ENCODE measurements at regions not wholly inside any gene's neighbourhood (a gene's known extent, or its start where the extent isn't known, plus 50 kb on each side); places are given as distances from the start of the nearest gene placed in this dataset.

GRCh38 chr4:127080141-127080540 is 552.6 kb upstream of the INTU start:
- TF ChIP-seq GATA2 (IDR thresholded peaks at IDR 0.05; ENCODE audit: low read depth, low read length): no peak
- TF ChIP-seq GATA3 (IDR thresholded peaks at IDR 0.05; ENCODE audit: low read depth, low read length): no peak

GRCh38 chr4:127081041-127081440 is 551.7 kb upstream of the INTU start:
- no peak for TF ChIP-seq GATA2 (IDR thresholded peaks at IDR 0.05; ENCODE audit: low read depth, low read length)

GRCh38 chr4:127082986-127083385 is 549.8 kb upstream of the INTU start:
- TF ChIP-seq GATA2 (IDR thresholded peaks at IDR 0.05; ENCODE audit: low read depth, low read length) (no peak), GATA3 (IDR thresholded peaks at IDR 0.05; ENCODE audit: low read depth, low read length) (no peak)

- TF ChIP-seq GATA3 (IDR thresholded peaks at IDR 0.05; ENCODE audit: low read depth, low read length): no peak
- no peak for TF ChIP-seq GATA2 (IDR thresholded peaks at IDR 0.05; ENCODE audit: low read depth, low read length)
These were observed 548.1 kb upstream of the INTU start for GRCh38 chr4:127084666-127085065.

- TF ChIP-seq GATA3 (IDR thresholded peaks at IDR 0.05; ENCODE audit: low read depth, low read length) (no peak), GATA2 (IDR thresholded peaks at IDR 0.05; ENCODE audit: low read depth, low read length) (no peak)
These were observed 535.7 kb upstream of the INTU start for GRCh38 chr4:127097061-127097460.

GRCh38 chr4:127102361-127102760 is 530.4 kb upstream of the INTU start:
- TF ChIP-seq GATA2 (IDR thresholded peaks at IDR 0.05; ENCODE audit: low read depth, low read length) (no peak), GATA3 (IDR thresholded peaks at IDR 0.05; ENCODE audit: low read depth, low read length) (no peak)

GRCh38 chr4:127103681-127104115 is 529.1 kb upstream of the INTU start:
- TF ChIP-seq GATA2 (IDR thresholded peaks at IDR 0.05; ENCODE audit: low read depth, low read length) (no peak), GATA3 (IDR thresholded peaks at IDR 0.05; ENCODE audit: low read depth, low read length) (no peak)

- no peak for TF ChIP-seq GATA3 (IDR thresholded peaks at IDR 0.05; ENCODE audit: low read depth, low read length)
- TF ChIP-seq GATA2 (IDR thresholded peaks at IDR 0.05; ENCODE audit: low read depth, low read length): no peak
These were observed 518.9 kb upstream of the INTU start for GRCh38 chr4:127113844-127114362.

GRCh38 chr4:127118681-127119080 is 514.1 kb upstream of the INTU start:
- TF ChIP-seq GATA2 (IDR thresholded peaks at IDR 0.05; ENCODE audit: low read depth, low read length): no peak
- TF ChIP-seq GATA3 (IDR thresholded peaks at IDR 0.05; ENCODE audit: low read depth, low read length): no peak

- TF ChIP-seq GATA3 (IDR thresholded peaks at IDR 0.05; ENCODE audit: low read depth, low read length) (no peak), GATA2 (IDR thresholded peaks at IDR 0.05; ENCODE audit: low read depth, low read length) (no peak)
These were observed 512.2 kb upstream of the INTU start for GRCh38 chr4:127120441-127121090.

- no peak for TF ChIP-seq GATA3 (IDR thresholded peaks at IDR 0.05; ENCODE audit: low read depth, low read length)
- no peak for TF ChIP-seq GATA2 (IDR thresholded peaks at IDR 0.05; ENCODE audit: low read depth, low read length)
These were observed 507.8 kb upstream of the INTU start for GRCh38 chr4:127124919-127125318.

GRCh38 chr4:127126718-127127117 is 506.0 kb upstream of the INTU start:
- TF ChIP-seq GATA3 (IDR thresholded peaks at IDR 0.05; ENCODE audit: low read depth, low read length) (no peak), GATA2 (IDR thresholded peaks at IDR 0.05; ENCODE audit: low read depth, low read length) (no peak)

GRCh38 chr4:127131527-127131926 is 501.2 kb upstream of the INTU start:
- TF ChIP-seq GATA2 (IDR thresholded peaks at IDR 0.05; ENCODE audit: low read depth, low read length) (no peak), GATA3 (IDR thresholded peaks at IDR 0.05; ENCODE audit: low read depth, low read length) (no peak)

- TF ChIP-seq GATA2 (IDR thresholded peaks at IDR 0.05; ENCODE audit: low read depth, low read length) (no peak), GATA3 (IDR thresholded peaks at IDR 0.05; ENCODE audit: low read depth, low read length) (no peak)
These were observed 498.3 kb upstream of the INTU start for GRCh38 chr4:127134490-127134889.

- TF ChIP-seq GATA3 (IDR thresholded peaks at IDR 0.05; ENCODE audit: low read depth, low read length): no peak
- TF ChIP-seq GATA2 (IDR thresholded peaks at IDR 0.05; ENCODE audit: low read depth, low read length): no peak
These were observed 494.2 kb upstream of the INTU start for GRCh38 chr4:127138586-127138985.

Data from SH-SY5Y (cell line).